B cell (primary cell): ENCODE measurements at regions not wholly inside any gene's neighbourhood (a gene's known extent, or its start where the extent isn't known, plus 50 kb on each side); places are given as distances from the start of the nearest gene placed in this dataset.

Experiments used
- ATAC-seq: fragments of 200-7000 bp; cut with Tn5 transposase; one replicate; pipeline ENCODE4 v1.10.0; 2021; ENCODE audit warnings: low read depth, mild to moderate bottlenecking, moderate number of reproducible peaks, moderate library complexity
- CTCF ChIA-PET: fragments of 350-600 bp; sonication (Branson Sonifier 250); formaldehyde crosslinking; loops from one replicate; lab custom pipeline; 2021; ENCODE audit warnings: antibody characterized with exemption, inconsistent platforms; lab: Charles Lee
- POLR2A ChIA-PET: fragments of 350-600 bp; sonication (Branson Sonifier 250); formaldehyde crosslinking; loops from one replicate; lab custom pipeline; 2021; ENCODE audit warnings: antibody characterized with exemption; lab: Charles Lee
- DNase-seq: peaks from one replicate; pipeline ENCODE4 v3.0.0; 2013
- H2AFZ ChIP-seq: 2 replicates; pipeline ENCODE4 v1.6.1; 2012; ENCODE audit warnings: mild to moderate bottlenecking, low read depth, low read length; ENCODE audit not compliant: insufficient read depth, poor library complexity, severe bottlenecking
- H3K27ac ChIP-seq, 2 donors: 1 replicate in 1 of 2; 2 replicates in 1 of 2; pipeline ENCODE4 v1.5.1; 2012 to 2013; ENCODE audit warnings: low read length in 2 of 2, mild to moderate bottlenecking in 2 of 2, moderate library complexity in 1 of 2
- H3K27me3 ChIP-seq, 4 experiments: fragments of 200-600 bp in 1 of 4; sonication (generic) in 1 of 4; replicated peaks in 1 of 4; 1 replicate in 2 of 4; 2 replicates in 2 of 4; pipeline versions ENCODE4 v1.6.1 to v1.7.0; 2013 to 2016; ENCODE audit warnings: low read length in 3 of 4, mild to moderate bottlenecking in 2 of 4, mixed read lengths in 1 of 4, moderate library complexity in 1 of 4; ENCODE audit not compliant: insufficient read depth in 4 of 4, control insufficient read depth in 3 of 4; ENCODE audit errors: control extremely low read depth in 1 of 4
- H3K36me3 ChIP-seq, 2 experiments: replicated peaks in 1 of 2; 1 replicate in 1 of 2; 2 replicates in 1 of 2; pipeline versions ENCODE4 v1.6.1 to v1.7.1; 2013; ENCODE audit warnings: low read length in 1 of 2; ENCODE audit not compliant: insufficient read depth in 2 of 2, control insufficient read depth in 1 of 2; ENCODE audit errors: control extremely low read depth in 1 of 2, extremely low read depth in 1 of 2
- H3K4me1 ChIP-seq, 2 donors: fragments of 200-600 bp in 1 of 2; sonication (generic) in 1 of 2; 1 replicate in 1 of 2; 2 replicates in 1 of 2; pipeline versions ENCODE4 v1.5.1 to v1.6.1; 2013 to 2017; ENCODE audit warnings: low read length in 2 of 2; ENCODE audit not compliant: control insufficient read depth in 2 of 2, insufficient read depth in 2 of 2
- H3K4me2 ChIP-seq: replicated peaks from 2 replicates; pipeline ENCODE3; 2012; ENCODE audit warnings: mild to moderate bottlenecking, low read depth, low read length; ENCODE audit not compliant: poor library complexity, severe bottlenecking
- H3K4me3 ChIP-seq, 5 experiments: fragments of 200-600 bp in 1 of 5; sonication (generic) in 1 of 5; 1 replicate in 3 of 5; 2 replicates in 2 of 5; pipeline versions ENCODE4 v1.5.1 to v1.7.0; 2011 to 2016; ENCODE audit warnings: low read length in 4 of 5, mild to moderate bottlenecking in 4 of 5, low read depth in 2 of 5, control low read depth in 1 of 5, moderate library complexity in 1 of 5; ENCODE audit not compliant: insufficient read depth in 1 of 5; ENCODE audit errors: control extremely low read depth in 1 of 5, extremely low read depth in 1 of 5
- H3K79me2 ChIP-seq: fragments of 200-600 bp; sonication (generic); one replicate; pipeline ENCODE4 v1.6.0; 2016; ENCODE audit warnings: low read length; ENCODE audit not compliant: control insufficient read depth, insufficient read depth
- H3K9ac ChIP-seq: fragments of 200-600 bp; sonication (generic); 2 replicates; pipeline ENCODE4 v1.6.1; 2017; ENCODE audit warnings: mild to moderate bottlenecking, low read length, moderate library complexity
- H3K9me3 ChIP-seq, 3 donors: one replicate each; pipeline versions ENCODE4 v1.6.1 to v1.7.1; 2013; ENCODE audit warnings: low read length in 2 of 3; ENCODE audit not compliant: control insufficient read depth in 2 of 3, insufficient read depth in 1 of 3; ENCODE audit errors: control extremely low read depth in 1 of 3
- H4K20me1 ChIP-seq: 2 replicates; pipeline ENCODE4 v1.6.0; 2012; ENCODE audit warnings: mild to moderate bottlenecking, low read length; ENCODE audit not compliant: insufficient read depth, control insufficient read depth, poor library complexity, severe bottlenecking
- H3K27ac Mint-ChIP-seq: one replicate; pipeline ENCODE4 v1.8.0; 2021; ENCODE audit warnings: mixed read lengths
- H3K27me3 Mint-ChIP-seq: one replicate; pipeline ENCODE4 v1.8.0; 2021; ENCODE audit warnings: mixed read lengths
- H3K4me1 Mint-ChIP-seq: one replicate; pipeline ENCODE4 v1.8.0; 2021; ENCODE audit warnings: mixed read lengths
- H3K4me3 Mint-ChIP-seq: one replicate; pipeline ENCODE4 v1.8.0; 2021; ENCODE audit warnings: mixed read lengths
- H3K9me3 Mint-ChIP-seq: one replicate; pipeline ENCODE4 v1.8.0; 2022; ENCODE audit warnings: mixed read lengths; ENCODE audit not compliant: insufficient read depth
- CTCF ChIP-seq: fragments of 200-600 bp; IDR thresholded peaks from one replicate; pipeline ENCODE4 v1.8.0; 2022; ENCODE audit warnings: antibody characterized with exemption, mild to moderate bottlenecking
- EZH2 ChIP-seq: IDR thresholded peaks from 2 replicates; pipeline ENCODE4 v1.6.1; 2012; ENCODE audit warnings: borderline replicate concordance, low read depth, mild to moderate bottlenecking, moderate library complexity, low read length; ENCODE audit not compliant: insufficient read depth, poor library complexity, severe bottlenecking
- WGBS: methylation state at CpG from one replicate; pipeline ENCODE4 v1.1.5; 2013; ENCODE audit warnings: missing lambda C conversion rate; ENCODE audit not compliant: insufficient coverage; 5-methylcytosine and 5-hydroxymethylcytosine counted together
- intact Hi-C: fragments of 100-400 bp; cut with micrococcal nuclease; formaldehyde crosslinking; loops from one replicate; pipeline ENCODE4 v1.10.0; 2022

GRCh38 chr11:25615069-25615468 is 716.9 kb upstream of the ANO3 start:
- ChIA-PET POLR2A (no interaction called here), CTCF (no interaction called here)
- Histone ChIP-seq H4K20me1 (no peaks in the 10 kb centered on the region), H3K36me3 (no peaks in the 10 kb centered on the region), H3K4me1 (no peaks in the 10 kb centered on the region), H3K9ac (no peak overlapping the region), H3K27me3 (no peaks in the 10 kb centered on the region), H3K27ac (no peak overlapping the region), H3K4me3 (no peak overlapping the region), H3K4me2 (no peak overlapping the region), H3K9me3 (peaks cover 0 to 4% (median 0%) of the 10 kb centered on the region in 3 donors), H2AFZ (no peak overlapping the region), H3K79me2 (no peaks in the 10 kb centered on the region)
- ATAC-seq (no peak), DNase-seq (no peak)
- no peaks in the 10 kb centered on the region for H3K4me1 Mint-ChIP-seq
- H3K27ac Mint-ChIP-seq: no peak overlapping the region
- no peak for TF ChIP-seq EZH2
- TF ChIP-seq CTCF: no peak
- no CpG with 5 or more reads among the region's 2 CpGs for WGBS
- H3K4me3 Mint-ChIP-seq: no peak overlapping the region
- H3K9me3 Mint-ChIP-seq: peaks cover 3% of the 10 kb centered on the region
- intact Hi-C loops: no loop called here
- H3K27me3 Mint-ChIP-seq: no peaks in the 10 kb centered on the region

- peaks cover 3% of the 10 kb centered on the region for H3K9me3 Mint-ChIP-seq
- CTCF ChIA-PET: no interaction called here
- no peaks in the 10 kb centered on the region for H4K20me1 ChIP-seq
- no CpG with 5 or more reads among the region's 2 CpGs for WGBS
- no peak for TF ChIP-seq EZH2
- no peak for TF ChIP-seq CTCF
- POLR2A ChIA-PET: no interaction called here
- H3K79me2 ChIP-seq: no peaks in the 10 kb centered on the region
- no peak overlapping the region for H3K4me3 ChIP-seq
- no peaks in the 10 kb centered on the region for H3K36me3 ChIP-seq
- intact Hi-C loops: no loop called here
- peaks cover 0 to 4% (median 0%) of the 10 kb centered on the region in 3 donors for H3K9me3 ChIP-seq
- no peak overlapping the region for H2AFZ ChIP-seq
- H3K4me2 ChIP-seq: no peak overlapping the region
- H3K9ac ChIP-seq: no peak overlapping the region
- H3K27ac Mint-ChIP-seq: no peak overlapping the region
- DNase-seq: no peak
- no peak for ATAC-seq
- H3K4me1 Mint-ChIP-seq: no peaks in the 10 kb centered on the region
- no peak overlapping the region for H3K4me3 Mint-ChIP-seq
- H3K27me3 ChIP-seq: no peaks in the 10 kb centered on the region
- no peaks in the 10 kb centered on the region for H3K27me3 Mint-ChIP-seq
- no peaks in the 10 kb centered on the region for H3K4me1 ChIP-seq
- no peak overlapping the region for H3K27ac ChIP-seq
Observed at GRCh38 chr11:25615841-25616240, 716.1 kb upstream of the ANO3 start.
